ENCODE measurements at regions not wholly inside any gene's neighbourhood (a gene's known extent, or its start where the extent isn't known, plus 50 kb on each side); places are given as distances from the start of the nearest gene placed in this dataset.
A peak's percentile ranks its signal among the peaks of the same experiment; 100 is the strongest.

GRCh38 chr5:39948867-39949468 lies 524.2 kb upstream of the DAB2 start:
- peak; percentile 90 for DNase-seq (ENCODE audit: low read depth)
- peak; percentile 66 for TF ChIP-seq CTCF (conservative IDR thresholded peaks at IDR 0.05; ENCODE audit: low read depth, low read length)

GRCh38 chr5:39948341-39948740 lies 523.6 kb upstream of the DAB2 start:
- H3K4me3 ChIP-seq (ENCODE audit: low read depth, low read length): no peak overlapping the region
- TF ChIP-seq CTCF (conservative IDR thresholded peaks at IDR 0.05; ENCODE audit: low read depth, low read length): no peak

More at GRCh38 chr5:39948867-39949468, 524.2 kb upstream of the DAB2 start:
- H3K4me3 ChIP-seq (ENCODE audit: low read depth, low read length): no peak overlapping the region

GRCh38 chr5:39947657-39948056 lies 522.9 kb upstream of the DAB2 start:
- no peak overlapping the region for H3K4me3 ChIP-seq (ENCODE audit: low read depth, low read length)
- TF ChIP-seq CTCF (conservative IDR thresholded peaks at IDR 0.05; ENCODE audit: low read depth, low read length): no peak
- peak; percentile 15 for DNase-seq (ENCODE audit: low read depth)

More at GRCh38 chr5:39948341-39948740, 523.6 kb upstream of the DAB2 start:
- no peak for DNase-seq (ENCODE audit: low read depth)

GRCh38 chr5:39946356-39947045 lies 521.7 kb upstream of the DAB2 start:
- no peak for TF ChIP-seq CTCF (conservative IDR thresholded peaks at IDR 0.05; ENCODE audit: low read depth, low read length)
- no peak overlapping the region for H3K4me3 ChIP-seq (ENCODE audit: low read depth, low read length)
- DNase-seq (ENCODE audit: low read depth): no peak

- no peak for DNase-seq (ENCODE audit: low read depth)
- H3K4me3 ChIP-seq (ENCODE audit: low read depth, low read length): no peak overlapping the region
- no peak for TF ChIP-seq CTCF (conservative IDR thresholded peaks at IDR 0.05; ENCODE audit: low read depth, low read length)
Measured at GRCh38 chr5:39945870-39946269, 521.1 kb upstream of the DAB2 start.

- DNase-seq (ENCODE audit: low read depth): peak; percentile 69
Measured at GRCh38 chr5:39943811-39944210, 519.0 kb upstream of the DAB2 start.

More at GRCh38 chr5:39943811-39944210, 519.0 kb upstream of the DAB2 start:
- H3K4me3 ChIP-seq (ENCODE audit: low read depth, low read length): no peak overlapping the region
- TF ChIP-seq CTCF (conservative IDR thresholded peaks at IDR 0.05; ENCODE audit: low read depth, low read length): no peak

All from choroid plexus epithelial cell (primary cell).